B cell (primary cell): ENCODE measurements at regions not wholly inside any gene's neighbourhood (a gene's known extent, or its start where the extent isn't known, plus 50 kb on each side); places are given as distances from the start of the nearest gene placed in this dataset.

Experiments used
- ATAC-seq: fragments of 200-7000 bp; cut with Tn5 transposase; one replicate; pipeline ENCODE4 v1.10.0; 2021; ENCODE audit warnings: low read depth, mild to moderate bottlenecking, moderate number of reproducible peaks, moderate library complexity
- CTCF ChIA-PET: fragments of 350-600 bp; sonication (Branson Sonifier 250); formaldehyde crosslinking; loops from one replicate; lab custom pipeline; 2021; ENCODE audit warnings: antibody characterized with exemption, inconsistent platforms; lab: Charles Lee
- POLR2A ChIA-PET: fragments of 350-600 bp; sonication (Branson Sonifier 250); formaldehyde crosslinking; loops from one replicate; lab custom pipeline; 2021; ENCODE audit warnings: antibody characterized with exemption; lab: Charles Lee
- DNase-seq: peaks from one replicate; pipeline ENCODE4 v3.0.0; 2013
- H2AFZ ChIP-seq: 2 replicates; pipeline ENCODE4 v1.6.1; 2012; ENCODE audit warnings: mild to moderate bottlenecking, low read depth, low read length; ENCODE audit not compliant: insufficient read depth, poor library complexity, severe bottlenecking
- H3K27ac ChIP-seq, 2 donors: 1 replicate in 1 of 2; 2 replicates in 1 of 2; pipeline ENCODE4 v1.5.1; 2012 to 2013; ENCODE audit warnings: low read length in 2 of 2, mild to moderate bottlenecking in 2 of 2, moderate library complexity in 1 of 2
- H3K27me3 ChIP-seq, 4 experiments: fragments of 200-600 bp in 1 of 4; sonication (generic) in 1 of 4; replicated peaks in 1 of 4; 1 replicate in 2 of 4; 2 replicates in 2 of 4; pipeline versions ENCODE4 v1.6.1 to v1.7.0; 2013 to 2016; ENCODE audit warnings: low read length in 3 of 4, mild to moderate bottlenecking in 2 of 4, mixed read lengths in 1 of 4, moderate library complexity in 1 of 4; ENCODE audit not compliant: insufficient read depth in 4 of 4, control insufficient read depth in 3 of 4; ENCODE audit errors: control extremely low read depth in 1 of 4
- H3K36me3 ChIP-seq, 2 experiments: replicated peaks in 1 of 2; 1 replicate in 1 of 2; 2 replicates in 1 of 2; pipeline versions ENCODE4 v1.6.1 to v1.7.1; 2013; ENCODE audit warnings: low read length in 1 of 2; ENCODE audit not compliant: insufficient read depth in 2 of 2, control insufficient read depth in 1 of 2; ENCODE audit errors: control extremely low read depth in 1 of 2, extremely low read depth in 1 of 2
- H3K4me1 ChIP-seq, 2 donors: fragments of 200-600 bp in 1 of 2; sonication (generic) in 1 of 2; 1 replicate in 1 of 2; 2 replicates in 1 of 2; pipeline versions ENCODE4 v1.5.1 to v1.6.1; 2013 to 2017; ENCODE audit warnings: low read length in 2 of 2; ENCODE audit not compliant: control insufficient read depth in 2 of 2, insufficient read depth in 2 of 2
- H3K4me2 ChIP-seq: replicated peaks from 2 replicates; pipeline ENCODE3; 2012; ENCODE audit warnings: mild to moderate bottlenecking, low read depth, low read length; ENCODE audit not compliant: poor library complexity, severe bottlenecking
- H3K4me3 ChIP-seq, 5 experiments: fragments of 200-600 bp in 1 of 5; sonication (generic) in 1 of 5; 1 replicate in 3 of 5; 2 replicates in 2 of 5; pipeline versions ENCODE4 v1.5.1 to v1.7.0; 2011 to 2016; ENCODE audit warnings: low read length in 4 of 5, mild to moderate bottlenecking in 4 of 5, low read depth in 2 of 5, control low read depth in 1 of 5, moderate library complexity in 1 of 5; ENCODE audit not compliant: insufficient read depth in 1 of 5; ENCODE audit errors: control extremely low read depth in 1 of 5, extremely low read depth in 1 of 5
- H3K79me2 ChIP-seq: fragments of 200-600 bp; sonication (generic); one replicate; pipeline ENCODE4 v1.6.0; 2016; ENCODE audit warnings: low read length; ENCODE audit not compliant: control insufficient read depth, insufficient read depth
- H3K9ac ChIP-seq: fragments of 200-600 bp; sonication (generic); 2 replicates; pipeline ENCODE4 v1.6.1; 2017; ENCODE audit warnings: mild to moderate bottlenecking, low read length, moderate library complexity
- H3K9me3 ChIP-seq, 3 donors: one replicate each; pipeline versions ENCODE4 v1.6.1 to v1.7.1; 2013; ENCODE audit warnings: low read length in 2 of 3; ENCODE audit not compliant: control insufficient read depth in 2 of 3, insufficient read depth in 1 of 3; ENCODE audit errors: control extremely low read depth in 1 of 3
- H4K20me1 ChIP-seq: 2 replicates; pipeline ENCODE4 v1.6.0; 2012; ENCODE audit warnings: mild to moderate bottlenecking, low read length; ENCODE audit not compliant: insufficient read depth, control insufficient read depth, poor library complexity, severe bottlenecking
- H3K27ac Mint-ChIP-seq: one replicate; pipeline ENCODE4 v1.8.0; 2021; ENCODE audit warnings: mixed read lengths
- H3K27me3 Mint-ChIP-seq: one replicate; pipeline ENCODE4 v1.8.0; 2021; ENCODE audit warnings: mixed read lengths
- H3K4me1 Mint-ChIP-seq: one replicate; pipeline ENCODE4 v1.8.0; 2021; ENCODE audit warnings: mixed read lengths
- H3K4me3 Mint-ChIP-seq: one replicate; pipeline ENCODE4 v1.8.0; 2021; ENCODE audit warnings: mixed read lengths
- H3K9me3 Mint-ChIP-seq: one replicate; pipeline ENCODE4 v1.8.0; 2022; ENCODE audit warnings: mixed read lengths; ENCODE audit not compliant: insufficient read depth
- EZH2 ChIP-seq: IDR thresholded peaks from 2 replicates; pipeline ENCODE4 v1.6.1; 2012; ENCODE audit warnings: borderline replicate concordance, low read depth, mild to moderate bottlenecking, moderate library complexity, low read length; ENCODE audit not compliant: insufficient read depth, poor library complexity, severe bottlenecking
- WGBS: methylation state at CpG from one replicate; pipeline ENCODE4 v1.1.5; 2013; ENCODE audit warnings: missing lambda C conversion rate; ENCODE audit not compliant: insufficient coverage; 5-methylcytosine and 5-hydroxymethylcytosine counted together
- intact Hi-C: fragments of 100-400 bp; cut with micrococcal nuclease; formaldehyde crosslinking; loops from one replicate; pipeline ENCODE4 v1.10.0; 2022
- TF ChIP-seq, protein P1 (sequence below): fragments of 200-600 bp; IDR thresholded peaks from one replicate; pipeline ENCODE4 v1.8.0; 2022; ENCODE audit warnings: antibody characterized with exemption, mild to moderate bottlenecking

DNA sequence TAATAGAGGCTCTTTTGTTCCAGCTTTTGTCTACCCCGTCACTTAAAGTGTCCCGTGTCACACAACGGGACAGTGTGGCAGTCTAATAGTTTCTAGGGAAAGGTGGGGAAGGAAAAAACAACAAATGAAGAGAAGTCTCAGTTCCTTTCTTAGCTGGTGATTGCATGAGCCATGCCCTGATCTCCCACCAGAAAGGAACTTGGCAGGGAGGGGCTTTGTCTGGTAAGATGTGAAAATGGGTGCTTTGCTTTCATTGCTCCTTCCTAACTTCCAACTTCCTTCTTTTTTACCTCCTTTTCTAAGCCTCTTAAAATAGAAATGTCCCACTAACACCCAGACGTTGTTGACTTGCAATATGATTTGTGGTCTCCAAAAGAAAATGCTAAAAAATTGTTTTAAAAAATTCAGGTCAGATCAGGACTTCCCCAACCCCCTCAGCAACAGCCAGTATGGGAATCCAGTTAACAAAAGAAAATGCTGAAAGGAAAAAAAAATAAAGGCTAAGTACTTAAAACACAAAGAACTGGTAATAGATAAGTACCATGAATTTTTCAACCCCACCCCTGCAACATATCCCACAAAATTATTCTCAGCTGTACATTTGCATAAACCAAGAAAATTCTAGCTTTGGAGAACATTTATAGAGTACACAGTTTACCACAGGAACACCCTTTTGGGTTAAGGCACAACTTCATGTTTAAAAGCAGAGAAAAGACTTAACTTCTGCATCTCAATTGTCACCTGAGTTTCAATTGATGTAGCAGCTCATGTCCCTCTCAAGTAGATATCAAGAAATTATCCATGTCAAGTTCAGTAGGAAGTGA lies 106.2 kb downstream of the NIBAN1 start:
- ChIA-PET CTCF (interaction anchor here (0.8 to 1.7 kb wide), 3 partner anchors 34 to 115 kb away, joined by 3 to 4 read pairs (median 3); no protein-coding TSS in a partner anchor), POLR2A (no interaction called here)
- no CpG with 5 or more reads among the region's 4 CpGs for WGBS
- Histone ChIP-seq H3K27ac (peak overlapping the region; percentile 42 to 44), H3K4me2 (no peak overlapping the region), H3K36me3 (no peaks in the 10 kb centered on the region), H2AFZ (peak overlapping the region; percentile 23), H3K4me1 (peaks cover 16 to 19% of the 10 kb centered on the region in 2 donors), H4K20me1 (no peaks in the 10 kb centered on the region), H3K27me3 (no peaks in the 10 kb centered on the region), H3K79me2 (no peaks in the 10 kb centered on the region), H3K9ac (peak overlapping the region; percentile 2), H3K4me3 (no peak overlapping the region), H3K9me3 (no peaks in the 10 kb centered on the region)
- Mint-ChIP-seq H3K9me3 (no peaks in the 10 kb centered on the region), H3K27ac (peak overlapping the region; percentile 43), H3K4me3 (no peak overlapping the region), H3K27me3 (no peaks in the 10 kb centered on the region), H3K4me1 (peaks cover 28% of the 10 kb centered on the region)
- no peak for DNase-seq
- no peak for ATAC-seq
- intact Hi-C loops, result no loop called here
- TF ChIP-seq EZH2, result no peak
- TF ChIP-seq, protein P1, sequence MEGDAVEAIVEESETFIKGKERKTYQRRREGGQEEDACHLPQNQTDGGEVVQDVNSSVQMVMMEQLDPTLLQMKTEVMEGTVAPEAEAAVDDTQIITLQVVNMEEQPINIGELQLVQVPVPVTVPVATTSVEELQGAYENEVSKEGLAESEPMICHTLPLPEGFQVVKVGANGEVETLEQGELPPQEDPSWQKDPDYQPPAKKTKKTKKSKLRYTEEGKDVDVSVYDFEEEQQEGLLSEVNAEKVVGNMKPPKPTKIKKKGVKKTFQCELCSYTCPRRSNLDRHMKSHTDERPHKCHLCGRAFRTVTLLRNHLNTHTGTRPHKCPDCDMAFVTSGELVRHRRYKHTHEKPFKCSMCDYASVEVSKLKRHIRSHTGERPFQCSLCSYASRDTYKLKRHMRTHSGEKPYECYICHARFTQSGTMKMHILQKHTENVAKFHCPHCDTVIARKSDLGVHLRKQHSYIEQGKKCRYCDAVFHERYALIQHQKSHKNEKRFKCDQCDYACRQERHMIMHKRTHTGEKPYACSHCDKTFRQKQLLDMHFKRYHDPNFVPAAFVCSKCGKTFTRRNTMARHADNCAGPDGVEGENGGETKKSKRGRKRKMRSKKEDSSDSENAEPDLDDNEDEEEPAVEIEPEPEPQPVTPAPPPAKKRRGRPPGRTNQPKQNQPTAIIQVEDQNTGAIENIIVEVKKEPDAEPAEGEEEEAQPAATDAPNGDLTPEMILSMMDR, result no peak
